ENCODE measurements at regions not wholly inside any gene's neighbourhood (a gene's known extent, or its start where the extent isn't known, plus 50 kb on each side); places are given as distances from the start of the nearest gene placed in this dataset.

DNA sequence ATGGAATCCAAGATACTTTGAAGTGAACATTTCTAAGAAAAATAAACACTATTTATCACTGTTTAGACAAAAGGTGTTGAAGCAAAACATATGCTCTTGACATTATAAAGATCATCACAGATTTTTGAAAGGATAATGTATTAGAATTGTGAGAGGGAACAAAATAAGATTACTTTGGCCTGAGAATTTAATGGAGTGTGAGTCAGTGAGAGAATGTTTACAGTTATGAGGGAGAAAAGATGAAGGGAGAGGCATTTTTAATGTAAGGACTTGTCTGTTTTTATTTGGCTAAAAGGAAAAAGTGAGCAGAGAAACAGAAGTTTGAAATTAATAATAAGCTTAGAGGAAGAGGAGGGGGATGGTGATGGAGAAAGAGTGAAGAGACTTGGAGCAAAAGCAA lies 1010.1 kb downstream of the EFNA5 start:
- TF ChIP-seq, protein P1, sequence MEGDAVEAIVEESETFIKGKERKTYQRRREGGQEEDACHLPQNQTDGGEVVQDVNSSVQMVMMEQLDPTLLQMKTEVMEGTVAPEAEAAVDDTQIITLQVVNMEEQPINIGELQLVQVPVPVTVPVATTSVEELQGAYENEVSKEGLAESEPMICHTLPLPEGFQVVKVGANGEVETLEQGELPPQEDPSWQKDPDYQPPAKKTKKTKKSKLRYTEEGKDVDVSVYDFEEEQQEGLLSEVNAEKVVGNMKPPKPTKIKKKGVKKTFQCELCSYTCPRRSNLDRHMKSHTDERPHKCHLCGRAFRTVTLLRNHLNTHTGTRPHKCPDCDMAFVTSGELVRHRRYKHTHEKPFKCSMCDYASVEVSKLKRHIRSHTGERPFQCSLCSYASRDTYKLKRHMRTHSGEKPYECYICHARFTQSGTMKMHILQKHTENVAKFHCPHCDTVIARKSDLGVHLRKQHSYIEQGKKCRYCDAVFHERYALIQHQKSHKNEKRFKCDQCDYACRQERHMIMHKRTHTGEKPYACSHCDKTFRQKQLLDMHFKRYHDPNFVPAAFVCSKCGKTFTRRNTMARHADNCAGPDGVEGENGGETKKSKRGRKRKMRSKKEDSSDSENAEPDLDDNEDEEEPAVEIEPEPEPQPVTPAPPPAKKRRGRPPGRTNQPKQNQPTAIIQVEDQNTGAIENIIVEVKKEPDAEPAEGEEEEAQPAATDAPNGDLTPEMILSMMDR (IDR thresholded peaks at IDR 0.05): no peak
- TF ChIP-seq POLR2AphosphoS5 (IDR thresholded peaks at IDR 0.05) (no peak), EP300 (IDR thresholded peaks at IDR 0.05) (no peak), POLR2A (IDR thresholded peaks at IDR 0.05) (no peak)
- no peak overlapping the region for H3K4me3 ChIP-seq
- DNase-seq: no peak
- no peak overlapping the region for H3K27ac ChIP-seq
- intact Hi-C loops (cut with DNase I): no loop called here
- no peaks in the 10 kb centered on the region for H3K27me3 ChIP-seq
- H3K9me3 ChIP-seq: no peaks in the 10 kb centered on the region
- H3K36me3 ChIP-seq: no peaks in the 10 kb centered on the region
- no peaks in the 10 kb centered on the region for H3K4me1 ChIP-seq

GRCh38 chr5:106658150-106658549 lies 1012.6 kb downstream of the EFNA5 start:
- intact Hi-C loops (cut with DNase I): no loop called here
- no peak overlapping the region for H3K4me3 ChIP-seq
- TF ChIP-seq, protein P1 (IDR thresholded peaks at IDR 0.05): no peak
- TF ChIP-seq EP300 (IDR thresholded peaks at IDR 0.05) (no peak), POLR2AphosphoS5 (IDR thresholded peaks at IDR 0.05) (no peak), POLR2A (IDR thresholded peaks at IDR 0.05) (no peak)

GRCh38 chr5:106656821-106657220 lies 1013.9 kb downstream of the EFNA5 start:
- H3K27ac ChIP-seq: no peak overlapping the region
- intact Hi-C loops (cut with DNase I): no loop called here
- 59 to 80% methylated on average over 2 of the region's 2 CpGs for WGBS, 2 donors

More at GRCh38 chr5:106658150-106658549, 1012.6 kb downstream of the EFNA5 start:
- Histone ChIP-seq H3K4me1 (no peaks in the 10 kb centered on the region), H3K27ac (no peak overlapping the region), H3K27me3 (no peaks in the 10 kb centered on the region), H3K9me3 (no peaks in the 10 kb centered on the region), H3K36me3 (no peaks in the 10 kb centered on the region)
- no peak for DNase-seq

GRCh38 chr5:106649031-106649430 lies 1021.7 kb downstream of the EFNA5 start:
- no peaks in the 10 kb centered on the region for H3K36me3 ChIP-seq
- intact Hi-C loops (cut with DNase I): no loop called here
- no peak for DNase-seq
- no peak overlapping the region for H3K27ac ChIP-seq
- no peaks in the 10 kb centered on the region for H3K9me3 ChIP-seq
- no peaks in the 10 kb centered on the region for H3K4me1 ChIP-seq
- no peak overlapping the region for H3K4me3 ChIP-seq
- no peaks in the 10 kb centered on the region for H3K27me3 ChIP-seq
- no peak for TF ChIP-seq POLR2A (IDR thresholded peaks at IDR 0.05)
- TF ChIP-seq, protein P1 (IDR thresholded peaks at IDR 0.05): no peak
- TF ChIP-seq POLR2AphosphoS5 (IDR thresholded peaks at IDR 0.05): no peak
- no peak for TF ChIP-seq EP300 (IDR thresholded peaks at IDR 0.05)

More at GRCh38 chr5:106656821-106657220, 1013.9 kb downstream of the EFNA5 start:
- no peak for DNase-seq
- no peak for TF ChIP-seq EP300 (IDR thresholded peaks at IDR 0.05)
- no peak for TF ChIP-seq POLR2A (IDR thresholded peaks at IDR 0.05)
- TF ChIP-seq, protein P1 (IDR thresholded peaks at IDR 0.05): no peak
- TF ChIP-seq POLR2AphosphoS5 (IDR thresholded peaks at IDR 0.05): no peak
- no peak overlapping the region for H3K4me3 ChIP-seq
- no peaks in the 10 kb centered on the region for H3K27me3 ChIP-seq
- H3K9me3 ChIP-seq: no peaks in the 10 kb centered on the region
- H3K36me3 ChIP-seq: no peaks in the 10 kb centered on the region
- no peaks in the 10 kb centered on the region for H3K4me1 ChIP-seq

GRCh38 chr5:106648401-106648800 lies 1022.3 kb downstream of the EFNA5 start:
- intact Hi-C loops (cut with DNase I): no loop called here

More at GRCh38 chr5:106648401-106648800, 1022.3 kb downstream of the EFNA5 start:
- Histone ChIP-seq H3K27ac (no peak overlapping the region), H3K27me3 (no peaks in the 10 kb centered on the region), H3K36me3 (no peaks in the 10 kb centered on the region), H3K9me3 (no peaks in the 10 kb centered on the region), H3K4me3 (no peak overlapping the region), H3K4me1 (no peaks in the 10 kb centered on the region)
- DNase-seq: no peak
- 86 to 87% methylated on average over 2 of the region's 2 CpGs for WGBS, 2 donors
- TF ChIP-seq, protein P1 (IDR thresholded peaks at IDR 0.05): no peak
- TF ChIP-seq EP300 (IDR thresholded peaks at IDR 0.05): no peak
- TF ChIP-seq POLR2A (IDR thresholded peaks at IDR 0.05): no peak
- TF ChIP-seq POLR2AphosphoS5 (IDR thresholded peaks at IDR 0.05): no peak

Measured in sigmoid colon (tissue), 6 donors.